ENCODE measurements at regions not wholly inside any gene's neighbourhood (a gene's known extent, or its start where the extent isn't known, plus 50 kb on each side); places are given as distances from the start of the nearest gene placed in this dataset.

DNA sequence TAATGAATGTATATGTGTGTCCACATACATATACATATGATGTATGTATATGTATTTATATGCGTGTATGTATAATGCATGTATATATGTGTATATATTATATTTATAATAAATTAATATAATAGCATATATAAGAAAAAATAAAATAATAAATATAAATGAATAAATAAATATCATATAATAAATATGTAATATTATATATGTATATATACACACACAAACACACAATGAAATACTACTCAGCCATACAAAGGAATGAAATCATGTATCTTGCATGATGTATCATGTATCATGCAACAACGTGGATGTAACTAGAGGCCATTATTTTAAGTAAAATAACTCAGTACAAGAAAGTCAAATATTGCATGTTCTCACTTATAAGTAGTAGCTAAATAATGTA is 788.7 kb upstream of the CHORDC1 start:
- TF ChIP-seq BHLHE40 (IDR thresholded peaks at IDR 0.05; ENCODE audit: low read depth, low read length) (no peak), RAD21 (IDR thresholded peaks at IDR 0.05; ENCODE audit: low read length) (no peak), POLR2A (IDR thresholded peaks at IDR 0.05; ENCODE audit: low read depth, low read length) (no peak), FOS (IDR thresholded peaks at IDR 0.05; ENCODE audit: low read depth, low read length) (no peak), MAFK (IDR thresholded peaks at IDR 0.05; ENCODE audit: low read depth, low read length) (no peak), MXI1 (IDR thresholded peaks at IDR 0.05; ENCODE audit: borderline replicate concordance, low read depth, low read length) (no peak), MAZ (IDR thresholded peaks at IDR 0.05; ENCODE audit: borderline replicate concordance, low read depth, low read length) (no peak), SMC3 (IDR thresholded peaks at IDR 0.05; ENCODE audit: low read depth, low read length) (no peak), RFX5 (IDR thresholded peaks at IDR 0.05; ENCODE audit: low read depth, low read length) (no peak)
- TF ChIP-seq, protein P1, sequence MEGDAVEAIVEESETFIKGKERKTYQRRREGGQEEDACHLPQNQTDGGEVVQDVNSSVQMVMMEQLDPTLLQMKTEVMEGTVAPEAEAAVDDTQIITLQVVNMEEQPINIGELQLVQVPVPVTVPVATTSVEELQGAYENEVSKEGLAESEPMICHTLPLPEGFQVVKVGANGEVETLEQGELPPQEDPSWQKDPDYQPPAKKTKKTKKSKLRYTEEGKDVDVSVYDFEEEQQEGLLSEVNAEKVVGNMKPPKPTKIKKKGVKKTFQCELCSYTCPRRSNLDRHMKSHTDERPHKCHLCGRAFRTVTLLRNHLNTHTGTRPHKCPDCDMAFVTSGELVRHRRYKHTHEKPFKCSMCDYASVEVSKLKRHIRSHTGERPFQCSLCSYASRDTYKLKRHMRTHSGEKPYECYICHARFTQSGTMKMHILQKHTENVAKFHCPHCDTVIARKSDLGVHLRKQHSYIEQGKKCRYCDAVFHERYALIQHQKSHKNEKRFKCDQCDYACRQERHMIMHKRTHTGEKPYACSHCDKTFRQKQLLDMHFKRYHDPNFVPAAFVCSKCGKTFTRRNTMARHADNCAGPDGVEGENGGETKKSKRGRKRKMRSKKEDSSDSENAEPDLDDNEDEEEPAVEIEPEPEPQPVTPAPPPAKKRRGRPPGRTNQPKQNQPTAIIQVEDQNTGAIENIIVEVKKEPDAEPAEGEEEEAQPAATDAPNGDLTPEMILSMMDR (conservative IDR thresholded peaks at IDR 0.05; ENCODE audit: low read depth, low read length), result no peak
- Histone ChIP-seq H3K4me3 (ENCODE audit: insufficient read depth, low read depth, low read length) (no peak overlapping the region), H3K14ac (replicated peaks; ENCODE audit: low read depth, low read length) (no peak overlapping the region), H2BK120ac (ENCODE audit: low read depth, low read length) (no peak overlapping the region), H3K9ac (ENCODE audit: low read depth, low read length) (no peak overlapping the region), H3K18ac (ENCODE audit: low read depth, low read length) (no peak overlapping the region), H3K79me1 (ENCODE audit: low read depth in 1 of 2, low read length in 2 of 2) (no peaks in the 10 kb centered on the region), H3K27me3 (ENCODE audit: control insufficient read depth, insufficient read depth, low read length) (no peaks in the 10 kb centered on the region), H4K91ac (ENCODE audit: insufficient read depth, low read depth, low read length) (no peak overlapping the region), H3K4me2 (ENCODE audit: low read depth, low read length) (no peak overlapping the region), H3K4me1 (ENCODE audit: control insufficient read depth, insufficient read depth, low read length) (no peaks in the 10 kb centered on the region), H2BK20ac (ENCODE audit: low read depth, low read length) (no peak overlapping the region), H3K27ac (ENCODE audit: insufficient read depth, low read length) (no peak overlapping the region), H3K9me1 (ENCODE audit: insufficient read depth, low read length) (no peaks in the 10 kb centered on the region), H3K36me3 (ENCODE audit: control insufficient read depth, insufficient read depth, low read length) (no peaks in the 10 kb centered on the region), H2AK9ac (replicated peaks; ENCODE audit: low read depth, low read length, poor library complexity) (no peak overlapping the region), H4K5ac (ENCODE audit: low read depth, low read length) (no peak overlapping the region), H4K20me1 (ENCODE audit: insufficient read depth, low read length) (no peaks in the 10 kb centered on the region), H2BK15ac (ENCODE audit: low read depth, low read length) (no peak overlapping the region), H3K23ac (ENCODE audit: low read depth, low read length) (no peak overlapping the region), H2AFZ (replicated peaks; ENCODE audit: low read length, poor library complexity) (no peak overlapping the region), H4K8ac (ENCODE audit: low read depth in 2 of 2, low read length in 2 of 2) (no peak overlapping the region), H3K9me3 (ENCODE audit: control insufficient read depth, insufficient read depth, low read length) (peaks cover 2% of the 10 kb centered on the region), H2BK5ac (ENCODE audit: low read depth, low read length, poor library complexity, severe bottlenecking) (no peak overlapping the region), H3K56ac (ENCODE audit: extremely low read depth, insufficient read depth, low read length) (no peak overlapping the region), H3K4ac (ENCODE audit: low read depth, low read length) (no peak overlapping the region), H2AK5ac (ENCODE audit: low read depth, low read length) (no peak overlapping the region)
- no TSS peak for BruUV-seq (replicated peaks)
- CTCF ChIA-PET, result no interaction called here
- DNase-seq (no peak), ATAC-seq (ENCODE audit: low read depth) (no peak)
- intact Hi-C loops (cut with micrococcal nuclease) (no loop called here), in situ Hi-C loops (cut with MboI; ENCODE audit: low sequenced_read_pairs) (no loop called here), dilution Hi-C loops (cut with HindIII; ENCODE audit: low sequenced_read_pairs, unreplicated experiment) (no loop called here)
- POLR2A ChIA-PET (ENCODE audit: unreplicated experiment), result no interaction called here
- no CpG with 5 or more reads among the region's 2 CpGs for WGBS, 2 experiments (ENCODE audit: extremely low coverage in 2 of 2, insufficient read length in 1 of 2)

Data from IMR-90 (cell line).